HCT116 (cell line): ENCODE measurements at regions not wholly inside any gene's neighbourhood (a gene's known extent, or its start where the extent isn't known, plus 50 kb on each side); places are given as distances from the start of the nearest gene placed in this dataset.

ENCODE experiments used
- ATAC-seq: fragments of 200-7000 bp; cut with Tn5 transposase; 2 replicates; pipeline ENCODE4 v1.9.1; 2020; ENCODE audit warnings: mild to moderate bottlenecking, moderate library complexity
- BruUV-seq: library from RNA; stranded (reverse); fragments of 400-500 nt; replicated peaks from 2 replicates; lab custom pipeline; 2021; lab: Mats Ljungman, UMichigan
- CTCF ChIA-PET: fragments of 300-600 bp; sonication (Branson Sonifier 250); formaldehyde crosslinking; loops from one replicate; lab custom pipeline; 2021; ENCODE audit warnings: antibody characterized with exemption; lab: Charles Lee
- POLR2A ChIA-PET: fragments of 300-600, 350-600 bp; sonication (Branson Sonifier 250); formaldehyde crosslinking; loops from one replicate; lab custom pipeline; 2021; ENCODE audit warnings: antibody characterized with exemption; lab: Charles Lee
- RAD21 ChIA-PET, 2 experiments: fragments of 300-600 bp; sonication (Branson Sonifier 250); formaldehyde crosslinking; loops; one replicate each; lab custom pipeline; 2023; ENCODE audit warnings: low total read pairs in 2 of 2; ENCODE audit not compliant: uncharacterized antibody in 2 of 2, unreplicated experiment in 2 of 2, low non-redundant PET in 1 of 2; lab: Charles Lee
- DNase-seq: peaks from one replicate; pipeline ENCODE4 v3.0.0-alpha.2; 2010; ENCODE audit warnings: low read depth, low spot score
- H2AFZ ChIP-seq: fragments of 200-600 bp; shearing (Covaris generic), sonication (generic); 2 replicates; pipeline ENCODE4 v1.6.1; 2017; ENCODE audit warnings: low read depth, mixed run types, mixed read lengths, antibody characterized with exemption, low read length; ENCODE audit not compliant: poor library complexity, severe bottlenecking
- H3K27ac ChIP-seq: 2 replicates; pipeline ENCODE4 v1.5.1; 2012; ENCODE audit warnings: low read depth, low read length
- H3K27me3 ChIP-seq: fragments of 200-600 bp; sonication (generic); 2 replicates; pipeline ENCODE4 v1.6.1; 2016; ENCODE audit warnings: mixed run types, low read length, mixed read lengths; ENCODE audit not compliant: insufficient read depth
- H3K36me3 ChIP-seq, 2 experiments: fragments of 200-500 bp in 1 of 2; fragments of 200-600 bp in 1 of 2; sonication (Bioruptor generic) in 1 of 2; sonication (generic) in 1 of 2; 2 replicates each; pipeline versions ENCODE4 v1.5.1 to v1.6.1; 2014 to 2016; ENCODE audit warnings: low read length in 2 of 2, inconsistent platforms in 1 of 2, mixed read lengths in 1 of 2, mixed run types in 1 of 2; ENCODE audit not compliant: insufficient read depth in 2 of 2, control insufficient read depth in 1 of 2
- H3K4me1 ChIP-seq, 2 experiments: fragments of 200-600 bp in 1 of 2; sonication (generic) in 1 of 2; 2 replicates each; pipeline versions ENCODE4 v1.5.1 to v1.6.1; 2012 to 2017; ENCODE audit warnings: low read length in 2 of 2, inconsistent platforms in 1 of 2, mild to moderate bottlenecking in 1 of 2, mixed read lengths in 1 of 2, mixed run types in 1 of 2, moderate library complexity in 1 of 2; ENCODE audit not compliant: insufficient read depth in 2 of 2, control insufficient read depth in 1 of 2
- H3K4me2 ChIP-seq: fragments of 200-600 bp; sonication (generic); 2 replicates; pipeline ENCODE4 v1.6.1; 2017; ENCODE audit warnings: mixed run types, low read length, mixed read lengths
- H3K4me3 ChIP-seq, 2 experiments: fragments of 200-600 bp in 1 of 2; sonication (generic) in 1 of 2; replicated peaks in 1 of 2; 2 replicates each; pipeline ENCODE4 v1.5.1; 2011 to 2016; ENCODE audit warnings: low read length in 2 of 2, control low read depth in 1 of 2, low read depth in 1 of 2, mild to moderate bottlenecking in 1 of 2, mixed read lengths in 1 of 2, mixed run types in 1 of 2
- H3K79me2 ChIP-seq: fragments of 200-600 bp; sonication (generic); 2 replicates; pipeline ENCODE4 v1.6.1; 2017; ENCODE audit warnings: mild to moderate bottlenecking, mixed run types, low read length, moderate library complexity, mixed read lengths; ENCODE audit not compliant: insufficient read depth
- H3K9ac ChIP-seq: fragments of 200-600 bp; sonication (generic); 2 replicates; pipeline ENCODE4 v1.6.1; 2016; ENCODE audit warnings: low read length, mixed read lengths
- H3K9me2 ChIP-seq: fragments of 200-600 bp; sonication (generic), shearing (Covaris generic); 2 replicates; pipeline ENCODE4 v1.6.1; 2017; ENCODE audit warnings: mixed run types, mild to moderate bottlenecking, moderate library complexity; ENCODE audit not compliant: insufficient read depth
- H3K9me3 ChIP-seq, 2 experiments: fragments of 200-500 bp in 1 of 2; fragments of 200-600 bp in 1 of 2; sonication (Bioruptor generic) in 1 of 2; sonication (generic) in 1 of 2; 2 replicates each; pipeline ENCODE4 v1.6.1; 2014 to 2017; ENCODE audit warnings: low read length in 2 of 2, mixed read lengths in 2 of 2, inconsistent platforms in 1 of 2, low read depth in 1 of 2, mild to moderate bottlenecking in 1 of 2, mixed run types in 1 of 2, moderate library complexity in 1 of 2; ENCODE audit not compliant: control insufficient read depth in 1 of 2, insufficient read depth in 1 of 2
- H4K20me1 ChIP-seq: fragments of 200-600 bp; sonication (generic), shearing (Covaris generic); 2 replicates; pipeline ENCODE4 v1.6.1; 2017; ENCODE audit warnings: mixed run types, mild to moderate bottlenecking, moderate library complexity; ENCODE audit not compliant: insufficient read depth
- CEBPB ChIP-seq: IDR thresholded peaks from 2 replicates; pipeline ENCODE4 v1.6.1; 2012; ENCODE audit warnings: low read depth
- CTCF ChIP-seq, 3 experiments: fragments of 200-600 bp in 1 of 3; sonication (generic) in 1 of 3; IDR thresholded peaks in 2 of 3; conservative IDR thresholded peaks in 1 of 3; 2 replicates each; pipeline ENCODE4 v1.5.1; 2012 to 2017; ENCODE audit warnings: low read depth in 2 of 3, low read length in 2 of 3, antibody characterized with exemption in 1 of 3, borderline replicate concordance in 1 of 3, control low read depth in 1 of 3, mild to moderate bottlenecking in 1 of 3, mixed read lengths in 1 of 3, mixed run types in 1 of 3, moderate library complexity in 1 of 3; ENCODE audit not compliant: insufficient read depth in 1 of 3
- EGR1 ChIP-seq: IDR thresholded peaks from 2 replicates; pipeline ENCODE4 v1.6.1; 2012; ENCODE audit warnings: low read depth
- ELF1 ChIP-seq: IDR thresholded peaks from 2 replicates; pipeline ENCODE4 v1.6.1; 2012; ENCODE audit warnings: low read depth, borderline replicate concordance
- FOSL1 ChIP-seq: IDR thresholded peaks from 2 replicates; pipeline ENCODE4 v1.6.1; 2012; ENCODE audit warnings: low read depth
- POLR2AphosphoS5 ChIP-seq: IDR thresholded peaks from 2 replicates; pipeline ENCODE4 v1.6.1; 2011; ENCODE audit warnings: mild to moderate bottlenecking, low read depth, low read length, moderate library complexity
- ZNF274 ChIP-seq: fragments of 200-500 bp; sonication (Bioruptor generic); IDR thresholded peaks from 2 replicates; pipeline ENCODE4 v1.6.1; 2014; ENCODE audit warnings: mild to moderate bottlenecking, low read depth, low read length, inconsistent platforms
- intact Hi-C: fragments of 100-400 bp; cut with micrococcal nuclease; formaldehyde crosslinking; loops from 2 replicates; pipeline ENCODE4 v1.10.0; 2022
- TF ChIP-seq, protein P1 (sequence below): IDR thresholded peaks from 2 replicates; pipeline ENCODE4 v1.6.1; 2012

DNA sequence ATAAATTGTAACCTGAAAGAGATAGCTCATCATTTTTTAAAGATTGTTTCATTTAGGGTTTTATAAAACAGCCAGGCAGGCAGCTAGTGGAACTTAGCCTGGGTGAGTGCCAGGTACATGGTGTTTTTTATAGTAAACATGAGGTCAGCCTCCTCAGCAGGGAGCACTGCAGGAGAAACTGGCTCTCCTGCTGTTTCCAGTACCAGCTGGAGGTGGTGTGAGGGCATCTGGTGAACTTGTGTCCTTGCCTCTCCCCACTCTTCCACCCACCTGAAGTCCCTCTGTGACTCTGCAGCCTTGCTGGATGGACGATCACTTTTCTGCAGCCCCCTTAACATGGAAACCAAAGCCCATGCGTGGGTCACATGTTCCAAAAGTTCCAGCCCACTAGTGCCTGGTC lies 128.4 kb downstream of the FAM174B start:
- POLR2A ChIA-PET = no interaction called here
- DNase-seq (no peak), ATAC-seq (no peak)
- Histone ChIP-seq H3K4me2 (no peak overlapping the region), H3K9me2 (no peaks in the 10 kb centered on the region), H2AFZ (no peak overlapping the region), H3K4me3 (no peak overlapping the region), H3K9ac (no peak overlapping the region), H4K20me1 (no peaks in the 10 kb centered on the region), H3K27me3 (peaks cover 29% of the 10 kb centered on the region; the same call in 1 of the 2 replicates), H3K27ac (no peak overlapping the region), H3K79me2 (no peaks in the 10 kb centered on the region), H3K4me1 (no peaks in the 10 kb centered on the region), H3K36me3 (no peaks in the 10 kb centered on the region), H3K9me3 (no peaks in the 10 kb centered on the region)
- RAD21 ChIA-PET = no interaction called here
- no peak for TF ChIP-seq CEBPB
- TF ChIP-seq, protein P1, sequence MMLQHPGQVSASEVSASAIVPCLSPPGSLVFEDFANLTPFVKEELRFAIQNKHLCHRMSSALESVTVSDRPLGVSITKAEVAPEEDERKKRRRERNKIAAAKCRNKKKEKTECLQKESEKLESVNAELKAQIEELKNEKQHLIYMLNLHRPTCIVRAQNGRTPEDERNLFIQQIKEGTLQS = no peak
- no peak for TF ChIP-seq FOSL1
- TF ChIP-seq POLR2AphosphoS5 = no peak
- TF ChIP-seq ZNF274 = no peak
- CTCF ChIA-PET = no interaction called here
- intact Hi-C loops = loop anchor here (10.0 kb wide), 1 partner anchor 158 kb away; no protein-coding TSS in a partner anchor
- BruUV-seq = no TSS peak

DNA sequence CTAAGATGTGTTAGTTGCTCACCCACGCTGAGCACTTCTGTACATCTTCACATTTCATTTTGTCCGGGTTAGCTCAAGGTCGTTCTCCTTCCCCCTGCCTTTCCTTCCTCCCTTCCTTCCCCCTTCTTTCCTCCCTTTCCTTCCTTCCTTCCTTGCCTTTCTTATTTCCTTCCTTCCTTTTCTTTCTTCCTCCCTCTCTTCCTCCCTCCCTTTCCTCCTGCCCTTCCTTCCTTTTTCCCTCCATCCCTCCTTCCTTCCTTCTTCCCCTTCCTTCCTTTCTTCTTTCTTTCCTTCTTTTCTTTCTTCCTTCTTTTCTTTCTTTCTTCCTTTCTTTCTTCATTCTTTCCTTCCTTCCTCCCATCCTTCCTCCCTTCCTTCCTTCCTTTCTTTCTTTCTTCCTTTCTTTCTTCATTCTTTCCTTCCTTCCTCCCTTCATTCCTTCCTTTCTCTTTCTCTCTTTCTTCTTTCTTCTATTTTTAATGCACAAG lies 129.8 kb downstream of the FAM174B start:
- H3K4me2 ChIP-seq = no peak overlapping the region
- H4K20me1 ChIP-seq = no peaks in the 10 kb centered on the region
- no peaks in the 10 kb centered on the region for H3K9me3 ChIP-seq
- no peak for DNase-seq
- H3K4me3 ChIP-seq = no peak overlapping the region
- no peak overlapping the region for H3K9ac ChIP-seq
- ChIA-PET POLR2A (no interaction called here), CTCF (no interaction called here), RAD21 (no interaction called here)
- ATAC-seq = no peak
- no peaks in the 10 kb centered on the region for H3K4me1 ChIP-seq
- no peak overlapping the region for H2AFZ ChIP-seq
- no peaks in the 10 kb centered on the region for H3K79me2 ChIP-seq
- BruUV-seq = no TSS peak
- H3K36me3 ChIP-seq = no peaks in the 10 kb centered on the region
- intact Hi-C loops = loop anchor here (10.0 kb wide), 1 partner anchor 159 kb away; no protein-coding TSS in a partner anchor
- H3K27me3 ChIP-seq = peaks cover 15% of the 10 kb centered on the region; the same call in 1 of the 2 replicates
- TF ChIP-seq ELF1 (no peak), CTCF (IDR thresholded peaks at IDR 0.05 in 2 of 3, conservative IDR thresholded peaks at IDR 0.05 in 1 of 3; ENCODE audit: borderline replicate concordance in 1 of 3, insufficient read depth in 1 of 3, low read depth in 2 of 3, low read length in 2 of 3) (no peak), EGR1 (no peak)
- H3K27ac ChIP-seq = no peak overlapping the region
- no peaks in the 10 kb centered on the region for H3K9me2 ChIP-seq
